Inferior parietal cortex (tissue), 1 donor: ENCODE measurements at regions not wholly inside any gene's neighbourhood (a gene's known extent, or its start where the extent isn't known, plus 50 kb on each side); places are given as distances from the start of the nearest gene placed in this dataset.

ENCODE experiments used
- DNase-seq: peaks from one replicate; pipeline ENCODE4 v3.0.0-alpha.2; 2016; ENCODE audit errors: extremely low spot score

DNA sequence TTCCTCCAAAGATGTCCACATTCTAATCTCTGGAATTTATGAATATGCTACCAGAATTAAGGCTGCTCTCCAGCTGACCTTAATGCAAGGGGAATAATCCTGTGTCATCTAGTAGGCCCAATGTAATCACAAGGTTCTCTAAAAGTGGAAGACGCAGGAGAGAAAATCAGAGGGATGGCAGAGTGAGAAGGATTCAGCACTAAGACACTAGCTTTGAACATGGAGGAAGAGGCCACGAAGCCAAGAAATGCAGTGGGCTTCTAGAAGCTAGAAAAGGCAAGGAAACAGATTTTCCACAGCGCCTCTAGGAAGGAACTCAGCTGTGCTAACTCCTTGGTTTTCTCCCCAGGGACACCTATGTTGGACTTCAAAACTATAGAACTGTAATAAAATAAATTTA is 240.7 kb upstream of the TRAM1L1 start:
- DNase-seq: no peak

- DNase-seq: peak; percentile 6
Measured at GRCh38 chr4:117327491-117327890, 242.1 kb upstream of the TRAM1L1 start.

- DNase-seq: no peak
Measured at GRCh38 chr4:117328333-117328732, 243.0 kb upstream of the TRAM1L1 start.

GRCh38 chr4:117331817-117332216 is 246.4 kb upstream of the TRAM1L1 start:
- DNase-seq: no peak

- no peak for DNase-seq
Measured at GRCh38 chr4:117334451-117335188, 249.2 kb upstream of the TRAM1L1 start.

- DNase-seq: no peak
Measured at GRCh38 chr4:117357437-117357836, 272.1 kb upstream of the TRAM1L1 start.

DNA sequence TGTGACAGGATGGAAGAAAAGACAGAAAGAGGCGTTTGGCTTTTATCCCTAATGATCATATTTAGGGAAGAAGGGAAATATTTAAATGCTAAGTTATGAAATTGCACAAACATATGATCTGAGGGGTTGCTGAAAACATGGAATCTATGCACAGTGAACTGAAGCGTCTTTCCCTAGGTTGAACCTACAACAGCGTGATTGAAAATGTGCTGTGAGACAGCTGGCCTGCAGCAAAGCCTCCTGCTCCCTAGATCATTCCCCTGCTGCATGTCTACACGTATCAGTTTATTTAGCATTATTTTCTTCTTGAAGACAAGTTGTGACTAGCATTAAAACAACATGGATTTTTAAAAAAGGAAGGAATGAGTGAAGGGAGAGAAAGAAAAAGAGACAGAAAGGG is 272.5 kb upstream of the TRAM1L1 start:
- DNase-seq: no peak

DNA sequence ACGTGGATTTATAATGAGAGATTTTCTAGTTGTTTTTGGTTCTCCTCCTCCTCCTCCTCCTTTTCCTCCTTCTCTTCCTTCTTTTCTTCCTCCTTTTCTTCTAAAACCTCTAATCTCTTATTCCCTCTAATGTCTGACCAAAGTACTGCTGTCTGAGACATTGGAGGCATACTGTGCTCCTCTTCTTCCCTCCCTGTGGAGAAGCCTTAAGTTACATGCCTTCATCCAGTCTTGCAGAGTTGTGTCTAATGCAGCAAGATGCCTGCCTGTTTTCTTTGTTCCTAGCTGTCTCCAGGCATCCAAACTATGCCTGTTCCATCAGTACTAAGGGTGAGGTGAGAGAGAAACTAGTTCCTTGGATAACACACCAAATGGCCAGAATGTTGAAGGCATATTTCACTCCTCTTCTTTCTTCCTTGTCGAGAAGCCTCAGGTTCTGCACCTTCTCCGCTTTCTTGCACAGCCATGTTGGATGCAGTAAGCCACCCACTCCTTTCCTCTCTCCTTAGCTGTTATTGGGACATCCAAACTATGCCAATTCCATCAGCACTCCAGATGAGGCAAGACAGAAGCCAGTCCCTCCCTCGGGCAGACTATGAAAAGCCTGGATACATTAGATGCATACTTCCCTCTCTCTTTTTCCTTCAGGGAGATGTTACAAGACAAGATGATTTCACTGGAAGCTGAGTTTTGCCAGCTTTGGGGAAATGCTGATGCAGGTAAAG is 285.7 kb upstream of the TRAM1L1 start:
- DNase-seq: no peak

DNA sequence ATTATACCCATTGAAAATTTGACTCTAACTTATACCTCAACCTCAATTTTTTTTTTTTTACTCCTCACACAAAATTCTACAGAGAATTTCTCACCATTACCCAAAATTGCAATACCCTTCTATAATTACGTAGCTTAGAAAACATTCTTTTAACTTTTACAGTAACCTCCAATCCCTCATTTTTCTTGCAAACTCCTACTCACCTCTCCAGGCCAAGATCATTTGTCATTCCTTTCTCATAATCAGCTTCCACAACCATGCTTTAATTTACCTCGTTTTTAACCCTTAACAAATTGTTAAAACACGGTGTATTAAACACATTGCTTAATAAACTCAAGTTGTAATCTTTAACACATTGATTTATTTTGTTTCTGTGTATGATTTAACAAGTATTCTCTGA is 289.7 kb upstream of the TRAM1L1 start:
- no peak for DNase-seq

- no peak for DNase-seq
Measured at GRCh38 chr4:117376692-117377091, 291.3 kb upstream of the TRAM1L1 start.

- no peak for DNase-seq
Measured at GRCh38 chr4:117378942-117379341, 293.6 kb upstream of the TRAM1L1 start.

DNA sequence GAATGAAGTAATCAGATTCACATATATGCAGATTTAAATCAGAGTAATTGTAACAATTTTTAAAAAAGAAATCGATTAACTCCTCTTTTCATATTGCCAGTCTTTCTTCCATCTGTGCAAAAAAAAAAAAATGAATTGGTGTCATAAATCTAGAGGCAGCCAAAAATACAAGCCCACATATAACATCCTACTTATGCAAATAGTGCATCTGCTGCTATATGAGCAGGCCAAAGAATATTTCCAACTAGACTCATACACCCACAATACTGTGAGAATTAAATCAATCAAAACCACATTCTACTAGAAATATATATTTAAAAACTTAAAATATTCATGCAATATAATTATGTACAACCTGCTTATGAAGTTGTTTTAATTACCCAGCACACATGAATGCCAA is 298.1 kb upstream of the TRAM1L1 start:
- peak; percentile 47 for DNase-seq

DNA sequence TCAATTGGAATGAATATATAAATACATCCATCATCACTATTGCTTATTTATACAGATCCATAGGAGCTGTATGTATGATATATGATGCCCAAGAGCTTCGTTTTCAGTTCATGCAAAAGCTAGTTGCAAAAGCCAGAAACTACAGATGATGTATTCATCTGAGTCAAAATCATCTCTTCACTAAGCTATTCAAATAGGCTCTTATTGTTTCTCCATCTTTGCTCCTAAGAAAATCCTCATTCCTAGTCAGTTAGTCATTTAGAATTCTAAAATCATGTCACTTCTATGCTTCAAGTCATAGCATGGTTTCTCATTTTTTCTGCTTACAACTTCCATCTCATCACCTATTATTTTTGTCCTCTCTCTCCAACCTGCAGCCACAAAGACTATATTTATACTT is 300.1 kb upstream of the TRAM1L1 start:
- DNase-seq: no peak

DNA sequence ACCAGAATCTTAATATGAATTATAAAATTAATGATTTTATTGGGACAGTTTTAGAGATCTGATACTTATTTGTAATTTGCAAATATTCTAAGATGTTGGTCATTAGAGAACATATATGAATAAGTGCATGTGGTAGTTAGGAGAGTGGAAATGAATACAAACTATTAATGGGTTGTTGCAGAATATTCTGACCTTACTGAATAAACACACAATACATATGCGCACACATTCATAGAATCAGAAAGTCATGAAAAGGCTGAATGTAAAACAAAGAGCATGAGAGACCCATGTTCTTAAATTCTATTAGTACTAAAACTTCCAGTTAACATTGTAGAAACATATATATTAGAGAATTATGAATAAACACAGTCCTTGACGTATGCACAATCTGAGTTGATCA is 301.7 kb upstream of the TRAM1L1 start:
- no peak for DNase-seq

- DNase-seq: no peak
Measured at GRCh38 chr4:117400039-117400835, 314.9 kb upstream of the TRAM1L1 start.

GRCh38 chr4:117412661-117413060 is 327.3 kb upstream of the TRAM1L1 start:
- DNase-seq: no peak

DNA sequence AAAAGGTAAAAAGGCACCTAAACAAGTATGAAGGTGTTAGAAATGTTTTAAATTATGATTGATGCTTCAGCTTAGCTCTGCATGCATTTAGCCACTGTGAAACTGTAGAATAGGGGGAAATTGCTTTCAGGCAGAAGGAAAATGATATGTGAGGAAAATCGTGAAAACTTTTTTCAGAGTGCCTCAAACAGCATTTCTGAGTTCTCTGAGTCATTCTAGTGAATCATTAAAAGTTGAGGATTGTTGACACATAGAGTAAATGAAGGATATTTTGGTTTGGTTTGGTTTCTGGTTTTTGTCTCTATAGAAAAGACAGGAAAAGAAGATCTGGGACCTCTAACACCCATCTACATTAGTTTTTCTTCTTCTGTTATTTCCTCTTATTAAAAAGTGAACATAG is 332.5 kb upstream of the TRAM1L1 start:
- no peak for DNase-seq

DNA sequence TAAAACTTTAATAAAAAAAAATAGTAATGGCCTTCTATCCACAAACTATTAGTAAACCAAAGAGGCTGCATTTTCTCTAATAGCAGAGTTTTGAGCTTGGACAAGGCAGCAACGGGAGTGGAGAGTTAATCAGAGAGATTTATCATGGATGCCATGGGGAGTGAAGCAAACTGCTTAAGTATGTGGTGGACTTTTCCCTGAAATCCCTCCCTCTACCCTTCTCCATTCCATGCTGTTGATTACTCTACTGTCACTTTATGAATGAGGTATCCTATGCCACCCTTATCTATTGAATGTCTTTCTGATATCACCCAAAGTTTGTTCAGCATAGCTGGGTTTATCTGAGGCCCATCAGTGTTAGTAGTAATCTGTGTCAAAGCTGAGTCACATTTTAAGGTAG is 335.6 kb upstream of the TRAM1L1 start:
- no peak for DNase-seq

DNA sequence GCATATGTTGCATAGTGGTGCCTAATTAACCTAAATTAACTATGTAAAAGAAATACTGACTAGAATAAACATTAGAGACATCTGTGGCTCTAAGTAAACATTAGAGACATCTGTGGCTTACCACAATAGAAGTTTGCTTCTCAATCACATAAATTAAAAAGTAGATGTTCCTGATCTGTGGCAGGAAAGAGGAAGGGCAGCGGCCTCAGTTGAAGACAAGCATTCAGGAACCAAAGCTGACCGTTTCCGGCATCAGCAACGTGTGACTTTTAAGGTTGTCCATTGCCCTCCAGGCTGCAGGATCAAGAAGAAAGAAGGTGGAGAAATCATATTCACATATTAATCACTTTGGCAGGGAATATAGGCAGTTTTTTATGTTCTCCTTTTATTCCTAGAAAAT is 336.3 kb upstream of the TRAM1L1 start:
- DNase-seq: no peak

- no peak for DNase-seq
Measured at GRCh38 chr4:117422297-117422696, 336.9 kb upstream of the TRAM1L1 start.

- no peak for DNase-seq
Measured at GRCh38 chr4:117425636-117426035, 340.3 kb upstream of the TRAM1L1 start.

DNA sequence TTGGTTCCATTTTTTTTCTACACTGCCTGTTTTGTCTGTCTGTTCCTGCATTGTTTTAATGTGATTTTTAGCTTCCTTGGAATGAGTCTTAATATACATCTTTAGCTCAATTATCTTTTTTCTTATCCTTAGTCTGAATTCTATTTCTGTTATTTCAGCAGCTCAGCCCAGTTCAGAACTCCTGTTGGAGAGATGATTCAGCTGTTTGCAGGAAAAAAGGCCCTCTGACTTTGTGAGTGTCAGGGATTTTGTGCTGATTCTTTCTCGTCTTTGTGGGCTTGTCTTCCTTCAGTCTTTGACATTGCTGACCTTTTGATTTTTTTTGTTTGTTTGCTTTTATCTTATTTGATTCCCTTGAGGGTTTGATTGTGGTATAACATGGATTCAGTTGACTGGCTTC is 343.2 kb upstream of the TRAM1L1 start:
- no peak for DNase-seq

DNA sequence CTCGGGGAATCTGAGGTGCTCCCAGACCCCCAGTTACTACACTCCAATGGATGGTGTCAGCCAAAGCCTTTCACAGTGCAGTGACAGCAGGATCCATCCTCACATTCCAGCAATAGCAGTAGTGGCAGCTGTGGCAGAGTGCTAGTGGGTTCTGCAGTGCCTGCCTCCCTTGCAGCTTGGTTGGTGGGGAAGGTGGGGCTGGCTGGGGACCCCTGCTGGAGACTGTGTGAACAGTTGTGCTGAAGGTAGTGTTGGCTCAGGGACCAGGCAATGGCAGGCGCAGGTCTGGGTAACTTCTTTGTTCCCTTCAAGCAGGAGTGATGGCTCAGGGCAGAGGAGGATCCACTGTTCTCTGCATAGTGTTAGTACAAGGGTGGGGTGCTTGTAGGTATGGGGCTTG is 343.7 kb upstream of the TRAM1L1 start:
- DNase-seq: no peak
